ENCODE measurements at regions not wholly inside any gene's neighbourhood (a gene's known extent, or its start where the extent isn't known, plus 50 kb on each side); places are given as distances from the start of the nearest gene placed in this dataset.

- TF ChIP-seq CTCF (IDR thresholded peaks at IDR 0.05; ENCODE audit: low read length) (no peak), EZH2phosphoT487 (IDR thresholded peaks at IDR 0.05; ENCODE audit: low read length) (no peak)
Observed at GRCh38 chr10:26367771-26368170, 70.4 kb upstream of the APBB1IP start.

Measured in MM.1S (cell line).